CD4-positive, alpha-beta memory T cell (primary cell): ENCODE measurements at regions not wholly inside any gene's neighbourhood (a gene's known extent, or its start where the extent isn't known, plus 50 kb on each side); places are given as distances from the start of the nearest gene placed in this dataset.
"Not testable (repeated sequence)": the region's sequence is repeated elsewhere in the genome, so short reads cannot be mapped to it uniquely, and the experiment has no call there.

Source experiments
- CTCF ChIA-PET: fragments of 350-600 bp; sonication (Branson Sonifier 250); formaldehyde crosslinking; loops from one replicate; lab custom pipeline; 2021; ENCODE audit warnings: inconsistent platforms; ENCODE audit not compliant: partially characterized antibody; lab: Charles Lee
- POLR2A ChIA-PET: fragments of 350-600 bp; sonication (Branson Sonifier 250); formaldehyde crosslinking; loops from one replicate; lab custom pipeline; 2021; ENCODE audit not compliant: partially characterized antibody; lab: Charles Lee
- DNase-seq, 5 donors: peaks; one replicate each; pipeline versions ENCODE4 v3.0.0 to v3.0.0-alpha.2; 2020 to 2022; ENCODE audit warnings: mixed read lengths in 1 of 5
- H3K27ac ChIP-seq: one replicate; pipeline ENCODE4 v1.7.0; 2013; ENCODE audit warnings: low read depth, low read length
- H3K27me3 ChIP-seq: 2 replicates; pipeline ENCODE4 v1.7.0; 2013; ENCODE audit warnings: mild to moderate bottlenecking, low read length, moderate library complexity; ENCODE audit not compliant: insufficient read depth
- H3K36me3 ChIP-seq: 2 replicates; pipeline ENCODE4 v1.7.0; 2013; ENCODE audit warnings: mild to moderate bottlenecking, low read length, moderate library complexity; ENCODE audit not compliant: insufficient read depth
- H3K4me1 ChIP-seq: 2 replicates; pipeline ENCODE4 v1.7.0; 2013; ENCODE audit warnings: mild to moderate bottlenecking, low read length, moderate library complexity; ENCODE audit not compliant: insufficient read depth
- H3K4me3 ChIP-seq, 2 donors: one replicate each; pipeline ENCODE4 v1.7.0; 2013; ENCODE audit warnings: low read length in 2 of 2, mild to moderate bottlenecking in 1 of 2
- H3K9me3 ChIP-seq, 2 donors: one replicate each; pipeline ENCODE4 v1.7.0; 2013; ENCODE audit warnings: low read length in 2 of 2, control low read depth in 1 of 2; ENCODE audit not compliant: control insufficient read depth in 1 of 2
- H3K27ac Mint-ChIP-seq, 7 donors: one replicate each; pipeline ENCODE4 v1.8.0; 2020 to 2021; ENCODE audit warnings: mixed read lengths in 7 of 7, mild to moderate bottlenecking in 6 of 7, inconsistent platforms in 3 of 7, moderate library complexity in 3 of 7
- H3K27me3 Mint-ChIP-seq, 2 donors: one replicate each; pipeline ENCODE4 v1.8.0; 2020 to 2021; ENCODE audit warnings: mixed read lengths in 2 of 2
- H3K36me3 Mint-ChIP-seq, 2 donors: one replicate each; pipeline ENCODE4 v1.8.0; 2020 to 2021; ENCODE audit warnings: mixed read lengths in 2 of 2, inconsistent platforms in 1 of 2, mild to moderate bottlenecking in 1 of 2
- H3K4me1 Mint-ChIP-seq, 4 donors: one replicate each; pipeline ENCODE4 v1.8.0; 2020 to 2021; ENCODE audit warnings: mixed read lengths in 4 of 4, mild to moderate bottlenecking in 1 of 4
- H3K4me3 Mint-ChIP-seq, 8 donors: one replicate each; pipeline ENCODE4 v1.8.0; 2020 to 2021; ENCODE audit warnings: mixed read lengths in 8 of 8, mild to moderate bottlenecking in 7 of 8, moderate library complexity in 6 of 8, inconsistent platforms in 3 of 8
- H3K9me3 Mint-ChIP-seq, 8 donors: one replicate each; pipeline ENCODE4 v1.8.0; 2020 to 2021; ENCODE audit warnings: mixed read lengths in 8 of 8, mild to moderate bottlenecking in 5 of 8, inconsistent platforms in 3 of 8, moderate library complexity in 1 of 8
- intact Hi-C: fragments of 100-400 bp; cut with micrococcal nuclease; formaldehyde crosslinking; loops from one replicate; pipeline ENCODE4 v1.15.1; 2023

DNA sequence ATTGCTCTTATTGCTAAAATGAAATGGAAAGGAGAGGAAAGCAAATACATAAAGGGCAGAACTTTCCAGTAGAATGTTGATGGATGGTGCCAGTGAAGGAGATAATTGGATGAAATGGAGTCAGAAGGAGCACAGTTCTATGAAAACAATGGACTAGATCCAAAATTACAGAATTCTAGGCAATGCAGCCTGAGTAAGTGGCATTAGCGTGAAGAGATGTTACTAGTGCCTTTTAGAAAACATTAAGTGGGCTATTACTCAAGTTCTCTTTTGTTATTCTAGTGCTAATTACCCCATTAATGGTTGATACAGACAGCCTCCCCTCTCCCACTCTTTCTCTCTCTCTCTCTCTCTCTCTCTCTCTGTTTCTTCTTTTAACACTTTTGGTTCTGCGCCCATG lies 209.5 kb upstream of the RGS17 start:
- Histone ChIP-seq H3K4me1 (no peaks in the 10 kb centered on the region), H3K27ac (no peak overlapping the region), H3K27me3 (no peaks in the 10 kb centered on the region), H3K36me3 (no peaks in the 10 kb centered on the region), H3K4me3 (no peak overlapping the region), H3K9me3 (no peaks in the 10 kb centered on the region)
- ChIA-PET CTCF (no interaction called here), POLR2A (no interaction called here)
- no peak for DNase-seq
- Mint-ChIP-seq H3K4me1 (no peaks in the 10 kb centered on the region), H3K27me3 (peaks cover 0 to 2% of the 10 kb centered on the region in 2 donors), H3K4me3 (no peak overlapping the region), H3K36me3 (no peaks in the 10 kb centered on the region), H3K27ac (no peak overlapping the region), H3K9me3 (peaks cover 0 to 6% (median 3%) of the 10 kb centered on the region in 8 donors)
- intact Hi-C loops, result no loop called here

- ChIA-PET CTCF (no interaction called here), POLR2A (no interaction called here)
- no peak for DNase-seq
- Histone ChIP-seq H3K4me1 (no peaks in the 10 kb centered on the region), H3K36me3 (no peaks in the 10 kb centered on the region), H3K4me3 (no peak overlapping the region), H3K27me3 (no peaks in the 10 kb centered on the region), H3K9me3 (no peaks in the 10 kb centered on the region), H3K27ac (no peak overlapping the region)
- no peaks in the 10 kb centered on the region for H3K27me3 Mint-ChIP-seq
- no peak overlapping the region for H3K27ac Mint-ChIP-seq
- H3K9me3 Mint-ChIP-seq, result peaks cover 0 to 12% (median 6%) of the 10 kb centered on the region in 8 donors
- no peaks in the 10 kb centered on the region for H3K36me3 Mint-ChIP-seq
- no peak overlapping the region for H3K4me3 Mint-ChIP-seq
- intact Hi-C loops, result no loop called here
- no peaks in the 10 kb centered on the region for H3K4me1 Mint-ChIP-seq
These were observed 203.0 kb upstream of the RGS17 start for GRCh38 chr6:153334121-153334520.

DNA sequence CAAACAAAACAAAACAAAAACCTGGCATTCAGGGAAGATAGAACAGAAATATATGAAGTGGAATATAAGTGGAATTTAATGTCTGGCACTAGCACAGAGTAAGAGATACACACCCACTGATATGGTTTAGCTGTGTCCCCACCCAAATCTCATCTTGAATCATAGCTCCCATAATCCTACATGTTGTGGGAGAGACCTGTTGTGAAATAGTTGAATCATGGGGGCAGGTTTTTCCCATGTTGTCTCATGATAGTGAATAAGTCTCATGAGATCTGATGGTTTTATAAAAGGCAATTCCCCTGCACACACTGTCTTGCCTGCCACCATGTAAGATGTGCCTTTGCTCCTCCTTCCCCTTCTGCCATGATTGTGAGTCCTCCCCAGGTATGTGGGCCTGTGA lies 200.1 kb upstream of the RGS17 start:
- H3K36me3 Mint-ChIP-seq, H3K9me3 ChIP-seq, H3K27me3 Mint-ChIP-seq, H3K27ac Mint-ChIP-seq, H3K4me1 Mint-ChIP-seq, H3K36me3 ChIP-seq, DNase-seq, H3K27ac ChIP-seq, CTCF ChIA-PET, POLR2A ChIA-PET, intact Hi-C loops, H3K4me1 ChIP-seq, H3K27me3 ChIP-seq, H3K4me3 Mint-ChIP-seq, H3K4me3 ChIP-seq: not testable (repeated sequence)
- peaks cover 0 to 10% (median 3%) of the 10 kb centered on the region in 8 donors for H3K9me3 Mint-ChIP-seq

DNA sequence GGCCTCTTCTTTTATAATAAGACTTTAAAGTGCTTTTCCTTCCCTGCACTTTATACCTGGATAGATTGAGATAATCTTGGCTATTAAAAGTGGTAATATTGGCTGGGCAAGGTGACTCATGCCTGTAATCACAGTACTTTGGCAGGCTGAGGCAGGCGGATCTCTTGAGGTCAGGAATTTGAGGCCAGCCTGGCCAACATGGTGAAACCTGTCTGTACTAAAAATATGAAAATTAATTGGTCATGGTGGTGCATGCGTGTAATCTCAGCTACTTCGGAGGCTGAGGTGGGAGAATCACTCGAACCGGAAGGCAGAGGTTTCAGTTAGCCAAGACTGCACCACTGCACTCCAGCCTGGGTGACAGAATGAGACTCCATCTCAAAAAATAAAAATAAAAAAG lies 197.1 kb upstream of the RGS17 start:
- ChIA-PET POLR2A (no interaction called here), CTCF (no interaction called here)
- Mint-ChIP-seq H3K4me3 (no peak overlapping the region), H3K36me3 (no peaks in the 10 kb centered on the region), H3K27me3 (no peaks in the 10 kb centered on the region), H3K9me3 (peaks cover 0 to 10% (median 2%) of the 10 kb centered on the region in 8 donors), H3K27ac (no peak overlapping the region), H3K4me1 (no peaks in the 10 kb centered on the region)
- Histone ChIP-seq H3K36me3 (no peaks in the 10 kb centered on the region), H3K9me3 (no peaks in the 10 kb centered on the region), H3K27me3 (no peaks in the 10 kb centered on the region), H3K4me1 (no peaks in the 10 kb centered on the region), H3K4me3 (no peak overlapping the region), H3K27ac (no peak overlapping the region)
- DNase-seq, result no peak
- intact Hi-C loops, result no loop called here

GRCh38 chr6:153325661-153326060 lies 194.6 kb upstream of the RGS17 start:
- CTCF ChIA-PET, result no interaction called here
- no peaks in the 10 kb centered on the region for H3K4me1 ChIP-seq
- H3K4me3 Mint-ChIP-seq, result no peak overlapping the region

GRCh38 chr6:153312634-153313033 lies 181.6 kb upstream of the RGS17 start:
- H3K27ac ChIP-seq, result no peak overlapping the region
- ChIA-PET CTCF (no interaction called here), POLR2A (no interaction called here)
- no peaks in the 10 kb centered on the region for H3K4me1 Mint-ChIP-seq
- H3K27me3 Mint-ChIP-seq, result peaks cover 0 to 1% of the 10 kb centered on the region in 2 donors
- no peaks in the 10 kb centered on the region for H3K9me3 ChIP-seq
- H3K4me3 ChIP-seq, result no peak overlapping the region
- peak in 1 of 5 donors; percentile 2 for DNase-seq
- H3K36me3 Mint-ChIP-seq, result no peaks in the 10 kb centered on the region
- H3K9me3 Mint-ChIP-seq, result peaks cover 0 to 6% (median 1%) of the 10 kb centered on the region in 8 donors
- no peak overlapping the region for H3K4me3 Mint-ChIP-seq
- no peaks in the 10 kb centered on the region for H3K4me1 ChIP-seq
- no peaks in the 10 kb centered on the region for H3K36me3 ChIP-seq
- no peak overlapping the region for H3K27ac Mint-ChIP-seq
- no peaks in the 10 kb centered on the region for H3K27me3 ChIP-seq
- intact Hi-C loops, result no loop called here

More at GRCh38 chr6:153325661-153326060, 194.6 kb upstream of the RGS17 start:
- no peak overlapping the region for H3K27ac ChIP-seq
- H3K36me3 ChIP-seq, result no peaks in the 10 kb centered on the region
- no peak for DNase-seq
- intact Hi-C loops, result no loop called here
- POLR2A ChIA-PET, result no interaction called here
- H3K9me3 ChIP-seq, result no peaks in the 10 kb centered on the region
- no peaks in the 10 kb centered on the region for H3K4me1 Mint-ChIP-seq
- H3K9me3 Mint-ChIP-seq, result peaks cover 0 to 8% (median under 1%) of the 10 kb centered on the region in 8 donors
- H3K4me3 ChIP-seq, result no peak overlapping the region
- no peaks in the 10 kb centered on the region for H3K36me3 Mint-ChIP-seq
- H3K27me3 Mint-ChIP-seq, result no peaks in the 10 kb centered on the region
- H3K27me3 ChIP-seq, result no peaks in the 10 kb centered on the region
- no peak overlapping the region for H3K27ac Mint-ChIP-seq

GRCh38 chr6:153309651-153310050 lies 178.6 kb upstream of the RGS17 start:
- H3K4me1 Mint-ChIP-seq, result no peaks in the 10 kb centered on the region
- H3K36me3 Mint-ChIP-seq, result no peaks in the 10 kb centered on the region
- no peak for DNase-seq
- peaks cover 0 to 1% of the 10 kb centered on the region in 2 donors for H3K27me3 Mint-ChIP-seq
- no peak overlapping the region for H3K4me3 Mint-ChIP-seq
- H3K4me3 ChIP-seq, result no peak overlapping the region
- CTCF ChIA-PET, result no interaction called here
- POLR2A ChIA-PET, result no interaction called here
- no peak overlapping the region for H3K27ac ChIP-seq
- intact Hi-C loops, result no loop called here
- H3K4me1 ChIP-seq, result no peaks in the 10 kb centered on the region
- no peaks in the 10 kb centered on the region for H3K9me3 ChIP-seq
- H3K27ac Mint-ChIP-seq, result no peak overlapping the region
- H3K36me3 ChIP-seq, result no peaks in the 10 kb centered on the region
- no peaks in the 10 kb centered on the region for H3K27me3 ChIP-seq
- H3K9me3 Mint-ChIP-seq, result peaks cover 0 to 2% (median 0%) of the 10 kb centered on the region in 8 donors

- no peaks in the 10 kb centered on the region for H3K27me3 ChIP-seq
- ChIA-PET CTCF (no interaction called here), POLR2A (no interaction called here)
- no peaks in the 10 kb centered on the region for H3K4me1 Mint-ChIP-seq
- H3K27me3 Mint-ChIP-seq, result no peaks in the 10 kb centered on the region
- no peaks in the 10 kb centered on the region for H3K4me1 ChIP-seq
- H3K9me3 Mint-ChIP-seq, result peaks cover 0 to 7% (median 0%) of the 10 kb centered on the region in 8 donors
- H3K36me3 Mint-ChIP-seq, result no peaks in the 10 kb centered on the region
- no peak overlapping the region for H3K27ac ChIP-seq
- H3K36me3 ChIP-seq, result no peaks in the 10 kb centered on the region
- no peaks in the 10 kb centered on the region for H3K9me3 ChIP-seq
- no peak for DNase-seq
- intact Hi-C loops, result no loop called here
- no peak overlapping the region for H3K27ac Mint-ChIP-seq
- H3K4me3 ChIP-seq, result no peak overlapping the region
- no peak overlapping the region for H3K4me3 Mint-ChIP-seq
These were observed 171.1 kb upstream of the RGS17 start for GRCh38 chr6:153302133-153302532.
